AG10803 (cell line): ENCODE measurements at regions not wholly inside any gene's neighbourhood (a gene's known extent, or its start where the extent isn't known, plus 50 kb on each side); places are given as distances from the start of the nearest gene placed in this dataset.
"Not testable (repeated sequence)": the region's sequence is repeated elsewhere in the genome, so short reads cannot be mapped to it uniquely, and the experiment has no call there.

Experiments used
- DNase-seq: peaks from one replicate; pipeline ENCODE4 v3.0.0; 2010; ENCODE audit warnings: low read depth
- H3K4me3 ChIP-seq: 2 replicates; pipeline ENCODE4 v1.5.1; 2011; ENCODE audit warnings: mild to moderate bottlenecking, low read length, control low read depth
- TF ChIP-seq, protein P1 (sequence below): conservative IDR thresholded peaks from 2 replicates; pipeline ENCODE4 v1.5.1; 2011; ENCODE audit warnings: mild to moderate bottlenecking, low read length, control low read depth, inconsistent platforms

DNA sequence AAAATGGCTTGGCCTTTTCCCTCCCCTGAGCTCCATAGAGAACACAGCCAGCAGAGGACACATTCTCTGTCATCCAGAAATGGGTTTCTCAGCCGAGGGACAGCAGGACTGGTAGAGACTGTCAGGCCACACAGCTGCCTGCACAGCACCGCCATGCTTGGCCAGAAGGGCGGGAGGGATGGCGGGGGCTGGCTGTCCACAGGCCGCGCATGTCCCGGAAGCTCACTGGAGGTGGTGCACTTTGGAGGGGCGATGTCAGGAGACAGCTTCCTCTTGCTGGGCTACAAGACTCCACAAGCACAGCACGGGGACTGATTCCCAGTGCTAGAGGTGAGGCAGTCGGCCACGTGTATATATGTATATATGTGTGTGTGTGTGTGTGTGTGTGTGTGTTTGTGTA lies 125.3 kb downstream of the GOLGA6L4 start:
- DNase-seq, H3K4me3 ChIP-seq: not testable (repeated sequence)

DNA sequence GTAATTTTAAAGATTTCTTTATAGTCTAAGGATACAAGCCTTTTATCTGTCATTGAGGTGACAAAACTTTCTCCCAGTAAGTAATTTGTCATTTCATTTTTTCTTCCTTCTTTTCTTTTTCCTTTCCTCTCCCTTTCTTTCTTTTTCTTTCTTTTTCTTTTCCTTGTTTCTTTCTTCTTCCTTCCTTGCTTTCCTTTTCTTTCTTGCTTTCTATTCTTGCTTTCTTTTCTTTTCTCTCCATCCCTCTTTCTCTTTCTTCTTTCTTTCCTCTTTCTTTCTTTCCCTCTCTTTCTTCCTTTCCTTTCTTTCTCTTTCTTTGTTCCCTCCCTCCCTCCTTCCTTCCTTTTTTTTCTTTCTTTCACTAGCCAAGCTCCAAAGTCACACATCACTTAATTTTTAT lies 148.8 kb downstream of the GOLGA6L4 start:
- not testable (repeated sequence) for DNase-seq, H3K4me3 ChIP-seq

GRCh38 chr15:84387086-84387485 lies 151.5 kb downstream of the GOLGA6L4 start:
- DNase-seq = no peak
- H3K4me3 ChIP-seq = no peak overlapping the region
- TF ChIP-seq, protein P1, sequence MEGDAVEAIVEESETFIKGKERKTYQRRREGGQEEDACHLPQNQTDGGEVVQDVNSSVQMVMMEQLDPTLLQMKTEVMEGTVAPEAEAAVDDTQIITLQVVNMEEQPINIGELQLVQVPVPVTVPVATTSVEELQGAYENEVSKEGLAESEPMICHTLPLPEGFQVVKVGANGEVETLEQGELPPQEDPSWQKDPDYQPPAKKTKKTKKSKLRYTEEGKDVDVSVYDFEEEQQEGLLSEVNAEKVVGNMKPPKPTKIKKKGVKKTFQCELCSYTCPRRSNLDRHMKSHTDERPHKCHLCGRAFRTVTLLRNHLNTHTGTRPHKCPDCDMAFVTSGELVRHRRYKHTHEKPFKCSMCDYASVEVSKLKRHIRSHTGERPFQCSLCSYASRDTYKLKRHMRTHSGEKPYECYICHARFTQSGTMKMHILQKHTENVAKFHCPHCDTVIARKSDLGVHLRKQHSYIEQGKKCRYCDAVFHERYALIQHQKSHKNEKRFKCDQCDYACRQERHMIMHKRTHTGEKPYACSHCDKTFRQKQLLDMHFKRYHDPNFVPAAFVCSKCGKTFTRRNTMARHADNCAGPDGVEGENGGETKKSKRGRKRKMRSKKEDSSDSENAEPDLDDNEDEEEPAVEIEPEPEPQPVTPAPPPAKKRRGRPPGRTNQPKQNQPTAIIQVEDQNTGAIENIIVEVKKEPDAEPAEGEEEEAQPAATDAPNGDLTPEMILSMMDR = no peak

- not testable (repeated sequence) for DNase-seq, H3K4me3 ChIP-seq
Measured at GRCh38 chr15:84388201-84388600, 152.6 kb downstream of the GOLGA6L4 start.

DNA sequence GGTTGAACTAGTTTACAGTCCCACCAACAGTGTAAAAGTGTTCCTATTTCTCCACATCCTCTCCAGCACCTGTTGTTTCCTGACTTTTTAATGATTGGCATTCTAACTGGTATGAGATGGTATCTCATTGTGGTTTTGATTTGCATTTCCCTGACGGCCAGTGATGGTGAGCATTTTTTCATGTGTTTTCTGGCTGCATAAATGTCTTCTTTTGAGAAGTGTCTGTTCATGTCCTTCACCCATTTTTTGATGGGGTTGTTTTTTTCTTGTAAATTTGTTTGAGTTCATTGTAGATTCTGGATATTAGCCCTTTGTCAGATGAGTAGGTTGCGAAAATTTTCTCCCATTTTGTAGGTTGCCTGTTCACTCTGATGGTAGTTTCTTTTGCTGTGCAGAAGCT lies 153.1 kb downstream of the GOLGA6L4 start:
- not testable (repeated sequence) for H3K4me3 ChIP-seq, DNase-seq

- not testable (repeated sequence) for H3K4me3 ChIP-seq, DNase-seq
Measured at GRCh38 chr15:84390324-84390723, 154.8 kb downstream of the GOLGA6L4 start.

- no peak for DNase-seq
- H3K4me3 ChIP-seq = no peak overlapping the region
- TF ChIP-seq, protein P1 = no peak
Measured at GRCh38 chr15:84391191-84391590, 155.6 kb downstream of the GOLGA6L4 start.

DNA sequence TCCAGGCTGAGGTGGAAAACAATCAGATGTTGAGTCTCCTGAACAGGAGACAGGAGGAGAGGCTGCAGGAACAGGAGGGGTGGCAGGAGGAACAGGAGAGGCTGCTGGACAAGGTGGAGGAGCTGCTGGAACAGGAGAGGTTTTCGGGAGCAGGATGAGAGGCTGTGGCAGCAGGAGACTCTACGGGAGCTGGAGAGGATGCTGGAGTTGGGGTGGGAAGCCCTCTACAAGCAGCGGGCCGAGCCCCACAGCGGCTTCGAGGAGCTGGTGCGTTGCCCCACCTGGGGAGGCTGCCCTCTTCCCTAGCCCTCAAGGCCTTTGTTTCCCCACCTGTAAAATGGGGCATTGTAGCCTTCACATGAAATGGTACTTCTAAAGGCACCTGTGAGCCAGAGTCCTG lies 156.4 kb downstream of the GOLGA6L4 start:
- DNase-seq, H3K4me3 ChIP-seq: not testable (repeated sequence)

DNA sequence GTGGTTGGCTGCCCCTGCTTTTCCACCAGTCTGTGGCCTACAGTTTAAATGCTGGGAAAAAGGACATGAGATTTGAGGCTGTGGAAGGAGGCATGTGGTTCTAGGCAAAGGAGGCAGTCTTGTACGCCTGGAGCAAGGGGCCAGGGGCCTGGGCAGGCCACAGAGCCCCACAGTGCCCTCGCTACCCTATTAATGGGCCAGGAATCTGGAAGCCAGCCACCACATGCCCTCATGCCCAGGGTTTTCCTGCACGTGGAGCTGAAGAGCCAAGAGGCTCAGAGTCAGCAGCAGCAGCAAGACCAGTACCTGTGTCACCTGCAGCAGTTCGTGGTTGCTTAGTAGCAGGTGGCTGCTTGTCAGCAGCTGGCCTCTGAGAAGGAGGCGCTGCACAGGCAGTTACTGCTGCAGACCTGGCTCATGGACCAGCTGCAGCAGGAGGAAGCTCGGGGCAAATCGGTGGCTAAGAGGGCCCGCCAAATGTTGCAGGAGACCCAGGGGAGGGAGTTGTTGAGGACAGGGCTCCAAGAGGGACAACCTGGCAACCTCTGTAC lies 157.9 kb downstream of the GOLGA6L4 start:
- DNase-seq, H3K4me3 ChIP-seq: not testable (repeated sequence)

DNA sequence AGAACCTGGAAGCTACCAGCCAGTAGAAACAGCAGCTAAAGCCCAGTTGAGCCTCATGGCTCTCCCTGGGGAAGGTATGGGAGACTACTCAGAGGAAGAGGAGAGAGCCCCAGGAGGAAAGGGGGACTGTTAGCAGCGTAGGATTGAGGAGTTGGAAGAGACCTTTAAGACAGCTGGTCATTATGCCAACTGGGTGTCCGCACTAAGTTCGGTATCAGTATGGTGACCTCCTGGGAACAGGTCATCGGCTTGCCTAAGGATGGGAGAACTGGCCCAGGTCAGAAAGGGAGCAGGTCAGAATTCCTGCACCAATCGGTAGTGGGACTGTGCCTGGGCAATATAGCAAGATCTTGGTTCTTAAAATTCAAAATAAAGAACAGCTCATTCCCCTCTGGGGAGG lies 158.4 kb downstream of the GOLGA6L4 start:
- not testable (repeated sequence) for H3K4me3 ChIP-seq

GRCh38 chr15:84395384-84395783 lies 159.8 kb downstream of the GOLGA6L4 start:
- not testable (repeated sequence) for DNase-seq, H3K4me3 ChIP-seq

More for the DNA sequence above, 158.4 kb downstream of the GOLGA6L4 start:
- DNase-seq = not testable (repeated sequence)

- not testable (repeated sequence) for H3K4me3 ChIP-seq, DNase-seq
Measured at GRCh38 chr15:84395881-84396280, 160.3 kb downstream of the GOLGA6L4 start.

GRCh38 chr15:84397066-84397465 lies 161.5 kb downstream of the GOLGA6L4 start:
- H3K4me3 ChIP-seq, DNase-seq: not testable (repeated sequence)

DNA sequence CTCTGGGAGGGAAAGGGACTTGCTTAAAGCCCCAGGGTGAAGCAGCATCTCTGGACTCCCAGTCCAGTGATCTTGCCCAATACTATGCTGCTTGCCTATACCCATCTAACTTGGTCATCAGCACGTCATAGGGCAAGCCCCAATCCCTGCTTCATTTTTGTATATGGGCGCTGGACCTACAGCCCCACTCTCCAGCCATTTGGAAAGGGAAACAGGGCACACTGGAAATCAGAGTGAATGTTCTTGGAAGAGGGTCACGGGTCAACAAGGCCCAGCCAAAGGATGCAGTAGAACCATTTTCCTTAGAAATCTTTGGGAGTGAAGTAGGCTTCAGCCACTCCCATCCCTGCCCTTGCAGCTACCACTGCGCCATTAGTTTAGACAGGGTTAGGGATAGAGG lies 162.5 kb downstream of the GOLGA6L4 start:
- H3K4me3 ChIP-seq, DNase-seq: not testable (repeated sequence)
